ENCODE measurements at regions not wholly inside any gene's neighbourhood (a gene's known extent, or its start where the extent isn't known, plus 50 kb on each side); places are given as distances from the start of the nearest gene placed in this dataset.

DNA sequence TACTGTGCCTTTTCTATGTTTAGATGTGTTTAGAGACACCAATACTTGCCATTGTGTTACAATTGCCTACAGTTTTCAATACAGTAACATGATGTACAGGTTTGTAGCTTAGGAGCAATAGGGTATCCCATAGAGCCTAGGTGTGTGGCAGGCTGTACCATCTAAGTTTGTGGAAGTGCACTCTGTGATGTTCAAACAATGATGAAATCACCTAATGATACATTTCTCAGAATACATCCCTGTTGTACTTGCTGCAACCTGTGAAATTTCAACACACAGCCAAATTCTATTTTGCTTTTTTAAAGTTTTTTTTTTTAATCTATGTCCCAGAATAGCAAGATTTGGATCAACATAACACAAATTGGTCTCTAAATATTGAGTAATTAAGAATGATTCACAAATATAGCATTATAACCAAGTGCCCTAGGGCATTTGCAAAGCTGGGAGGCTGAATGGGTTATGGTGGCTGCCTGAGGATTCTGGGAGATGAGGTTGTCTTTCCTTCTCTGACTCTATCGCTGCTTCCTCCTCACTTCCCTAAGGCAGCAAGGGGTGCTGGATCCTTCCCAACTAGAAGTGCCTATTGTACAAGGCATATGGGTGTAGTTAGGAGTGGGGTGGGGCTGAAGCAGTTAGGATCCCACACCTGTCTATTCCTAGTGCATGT is 78.3 kb downstream of the SKA1 start:
- TF ChIP-seq CTCF (IDR thresholded peaks at IDR 0.05) (no peak), POLR2A (IDR thresholded peaks at IDR 0.05) (no peak)
